ENCODE measurements at regions not wholly inside any gene's neighbourhood (a gene's known extent, or its start where the extent isn't known, plus 50 kb on each side); places are given as distances from the start of the nearest gene placed in this dataset.

DNA sequence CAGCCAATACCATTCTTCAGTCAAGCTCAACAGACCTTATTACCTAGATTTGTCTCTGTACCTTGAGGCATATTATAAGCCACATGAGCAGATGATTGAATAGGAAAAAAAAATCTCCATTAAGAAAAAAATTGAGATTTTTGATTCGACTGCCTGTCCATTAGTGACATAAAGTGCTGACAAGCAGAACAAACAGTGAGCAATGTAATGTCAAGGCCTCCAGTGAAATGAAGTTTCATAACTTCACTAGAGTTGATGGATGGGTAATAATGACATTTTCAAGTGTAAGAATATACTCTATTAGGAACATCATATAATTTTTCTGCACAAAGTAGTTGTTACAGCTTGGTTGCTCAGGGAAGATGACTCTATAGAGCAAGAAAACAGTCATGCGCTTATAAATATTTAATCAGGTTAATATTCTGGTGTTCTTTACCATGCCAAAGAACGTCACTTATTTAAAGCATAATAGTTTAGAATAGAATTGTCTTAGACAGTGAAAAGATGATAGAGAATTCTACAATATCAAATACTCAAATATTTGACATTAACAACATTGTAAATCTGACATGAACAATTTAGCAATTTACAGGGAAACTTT lies 783.7 kb downstream of the EPHA7 start:
- no peak for DNase-seq
- intact Hi-C loops (cut with micrococcal nuclease; ENCODE audit: unreplicated experiment), result no loop called here
- Histone ChIP-seq H3K27ac (no peak overlapping the region), H3K9me3 (ENCODE audit: insufficient read depth, low read depth) (no peaks in the 10 kb centered on the region), H3K36me3 (ENCODE audit: low read depth) (no peaks in the 10 kb centered on the region), H2AFZ (no peak overlapping the region), H3F3A (ENCODE audit: insufficient read depth, low read depth) (no peaks in the 10 kb centered on the region), H3K4me1 (replicated peaks; ENCODE audit: insufficient read depth) (no peaks in the 10 kb centered on the region), H3K9me2 (ENCODE audit: insufficient read depth) (no peaks in the 10 kb centered on the region), H4K20me1 (ENCODE audit: insufficient read depth) (no peaks in the 10 kb centered on the region), H3K27me3 (ENCODE audit: insufficient read depth, low read depth) (no peaks in the 10 kb centered on the region), H3K79me2 (ENCODE audit: low read depth) (no peaks in the 10 kb centered on the region), H3K4me2 (no peak overlapping the region), H3K4me3 (no peak overlapping the region)
- POLR2A ChIA-PET (ENCODE audit: unreplicated experiment), result no interaction called here
- no peak for TF ChIP-seq EZH2 (IDR thresholded peaks at IDR 0.05; ENCODE audit: low read depth)
- TF ChIP-seq, protein P1, sequence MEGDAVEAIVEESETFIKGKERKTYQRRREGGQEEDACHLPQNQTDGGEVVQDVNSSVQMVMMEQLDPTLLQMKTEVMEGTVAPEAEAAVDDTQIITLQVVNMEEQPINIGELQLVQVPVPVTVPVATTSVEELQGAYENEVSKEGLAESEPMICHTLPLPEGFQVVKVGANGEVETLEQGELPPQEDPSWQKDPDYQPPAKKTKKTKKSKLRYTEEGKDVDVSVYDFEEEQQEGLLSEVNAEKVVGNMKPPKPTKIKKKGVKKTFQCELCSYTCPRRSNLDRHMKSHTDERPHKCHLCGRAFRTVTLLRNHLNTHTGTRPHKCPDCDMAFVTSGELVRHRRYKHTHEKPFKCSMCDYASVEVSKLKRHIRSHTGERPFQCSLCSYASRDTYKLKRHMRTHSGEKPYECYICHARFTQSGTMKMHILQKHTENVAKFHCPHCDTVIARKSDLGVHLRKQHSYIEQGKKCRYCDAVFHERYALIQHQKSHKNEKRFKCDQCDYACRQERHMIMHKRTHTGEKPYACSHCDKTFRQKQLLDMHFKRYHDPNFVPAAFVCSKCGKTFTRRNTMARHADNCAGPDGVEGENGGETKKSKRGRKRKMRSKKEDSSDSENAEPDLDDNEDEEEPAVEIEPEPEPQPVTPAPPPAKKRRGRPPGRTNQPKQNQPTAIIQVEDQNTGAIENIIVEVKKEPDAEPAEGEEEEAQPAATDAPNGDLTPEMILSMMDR (conservative IDR thresholded peaks at IDR 0.05), result no peak
- BruUV-seq (replicated peaks), result no TSS peak
- CTCF ChIA-PET, result no interaction called here

- no TSS peak for BruUV-seq (replicated peaks)
- Histone ChIP-seq H3K27me3 (ENCODE audit: insufficient read depth, low read depth) (no peaks in the 10 kb centered on the region), H3K79me2 (ENCODE audit: low read depth) (no peaks in the 10 kb centered on the region), H3K4me3 (no peak overlapping the region), H3K36me3 (ENCODE audit: low read depth) (no peaks in the 10 kb centered on the region), H3F3A (ENCODE audit: insufficient read depth, low read depth) (no peaks in the 10 kb centered on the region), H2AFZ (no peak overlapping the region), H3K4me1 (replicated peaks; ENCODE audit: insufficient read depth) (no peaks in the 10 kb centered on the region), H3K9me2 (ENCODE audit: insufficient read depth) (no peaks in the 10 kb centered on the region), H3K4me2 (no peak overlapping the region), H4K20me1 (ENCODE audit: insufficient read depth) (no peaks in the 10 kb centered on the region), H3K27ac (no peak overlapping the region), H3K9me3 (ENCODE audit: insufficient read depth, low read depth) (no peaks in the 10 kb centered on the region)
- intact Hi-C loops (cut with micrococcal nuclease; ENCODE audit: unreplicated experiment), result no loop called here
- DNase-seq, result no peak
- ChIA-PET CTCF (no interaction called here), POLR2A (ENCODE audit: unreplicated experiment) (no interaction called here)
- TF ChIP-seq, protein P1 (conservative IDR thresholded peaks at IDR 0.05), result no peak
- TF ChIP-seq EZH2 (IDR thresholded peaks at IDR 0.05; ENCODE audit: low read depth), result no peak
Measured at GRCh38 chr6:92634561-92634960, 784.8 kb downstream of the EPHA7 start.

GRCh38 chr6:92623431-92623830 lies 795.9 kb downstream of the EPHA7 start:
- Histone ChIP-seq H3K4me1 (replicated peaks; ENCODE audit: insufficient read depth) (no peaks in the 10 kb centered on the region), H3F3A (ENCODE audit: insufficient read depth, low read depth) (no peaks in the 10 kb centered on the region), H3K27me3 (ENCODE audit: insufficient read depth, low read depth) (no peaks in the 10 kb centered on the region), H3K79me2 (ENCODE audit: low read depth) (no peaks in the 10 kb centered on the region), H3K4me2 (no peak overlapping the region), H3K4me3 (no peak overlapping the region), H2AFZ (no peak overlapping the region), H3K9me3 (ENCODE audit: insufficient read depth, low read depth) (no peaks in the 10 kb centered on the region), H4K20me1 (ENCODE audit: insufficient read depth) (no peaks in the 10 kb centered on the region), H3K9me2 (ENCODE audit: insufficient read depth) (no peaks in the 10 kb centered on the region), H3K36me3 (ENCODE audit: low read depth) (no peaks in the 10 kb centered on the region), H3K27ac (no peak overlapping the region)
- intact Hi-C loops (cut with micrococcal nuclease; ENCODE audit: unreplicated experiment), result no loop called here
- CTCF ChIA-PET, result no interaction called here
- POLR2A ChIA-PET (ENCODE audit: unreplicated experiment), result no interaction called here
- no peak for TF ChIP-seq EZH2 (IDR thresholded peaks at IDR 0.05; ENCODE audit: low read depth)
- TF ChIP-seq, protein P1 (conservative IDR thresholded peaks at IDR 0.05), result no peak
- DNase-seq, result no peak
- no TSS peak for BruUV-seq (replicated peaks)
